Endodermal cell (in vitro differentiated cells): ENCODE measurements at regions not wholly inside any gene's neighbourhood (a gene's known extent, or its start where the extent isn't known, plus 50 kb on each side); places are given as distances from the start of the nearest gene placed in this dataset.

Experiments used
- DNase-seq: peaks from one replicate; pipeline ENCODE4 v3.0.0-alpha.2; 2017
- H3K27ac ChIP-seq: 2 replicates; pipeline ENCODE4 v1.5.1; 2013; ENCODE audit warnings: mild to moderate bottlenecking, low read depth, low read length, moderate library complexity
- H3K27me3 ChIP-seq: 2 replicates; pipeline ENCODE4 v1.6.1; 2013; ENCODE audit warnings: mild to moderate bottlenecking, low read length, moderate library complexity; ENCODE audit not compliant: insufficient read depth, control insufficient read depth, poor library complexity, severe bottlenecking
- H3K36me3 ChIP-seq: 2 replicates; pipeline ENCODE4 v1.7.0; 2013; ENCODE audit warnings: mild to moderate bottlenecking, low read length, moderate library complexity; ENCODE audit not compliant: control insufficient read depth, insufficient read depth
- H3K4me1 ChIP-seq: one replicate; pipeline ENCODE4 v1.7.0; 2013; ENCODE audit warnings: low read length; ENCODE audit not compliant: control insufficient read depth, insufficient read depth
- H3K4me3 ChIP-seq: 2 replicates; pipeline ENCODE4 v1.5.1; 2013; ENCODE audit warnings: mild to moderate bottlenecking, low read length, moderate library complexity
- H3K9ac ChIP-seq: 2 replicates; pipeline ENCODE4 v1.6.1; 2013; ENCODE audit warnings: mild to moderate bottlenecking, low read length, moderate library complexity; ENCODE audit not compliant: poor library complexity, severe bottlenecking; ENCODE audit errors: extremely low read depth
- H3K9me3 ChIP-seq: 2 replicates; pipeline ENCODE4 v1.6.1; 2013; ENCODE audit warnings: mild to moderate bottlenecking, low read length, moderate library complexity; ENCODE audit not compliant: control insufficient read depth
- H3K27ac Mint-ChIP-seq: 2 replicates; pipeline ENCODE4 v1.8.0; 2020; ENCODE audit warnings: mixed read lengths
- H3K27me3 Mint-ChIP-seq: 2 replicates; pipeline ENCODE4 v1.8.0; 2021; ENCODE audit warnings: mild to moderate bottlenecking, mixed read lengths; ENCODE audit not compliant: insufficient read depth
- H3K36me3 Mint-ChIP-seq: 2 replicates; pipeline ENCODE4 v1.8.0; 2020; ENCODE audit warnings: low read depth, mixed read lengths
- H3K4me1 Mint-ChIP-seq: 2 replicates; pipeline ENCODE4 v1.8.0; 2020; ENCODE audit warnings: mixed read lengths
- H3K4me3 Mint-ChIP-seq: 2 replicates; pipeline ENCODE4 v1.8.0; 2020; ENCODE audit warnings: mild to moderate bottlenecking, moderate library complexity, mixed read lengths
- H3K9me3 Mint-ChIP-seq: 2 replicates; pipeline ENCODE4 v1.8.0; 2020; ENCODE audit warnings: mild to moderate bottlenecking, mixed read lengths
- CTCF ChIP-seq: fragments of 200-600 bp; sonication (generic); conservative IDR thresholded peaks from 2 replicates; pipeline ENCODE4 v1.5.0; 2021; ENCODE audit warnings: antibody characterized with exemption, mild to moderate bottlenecking
- WGBS, 2 experiments: methylation state at CpG; one replicate each; pipeline versions ENCODE4 v1.1.5 to v1.1.7; 2013; ENCODE audit warnings: missing lambda C conversion rate in 2 of 2, mixed read lengths in 1 of 2; ENCODE audit not compliant: insufficient coverage in 1 of 2, insufficient read length in 1 of 2; 5-methylcytosine and 5-hydroxymethylcytosine counted together

GRCh38 chr3:152091725-152092124, 177.0 kb upstream of the MBNL1 start:
- H3K27ac ChIP-seq: no peak overlapping the region
- H3K36me3 Mint-ChIP-seq: no peaks in the 10 kb centered on the region
- H3K9me3 ChIP-seq: no peaks in the 10 kb centered on the region
- H3K9me3 Mint-ChIP-seq: no peaks in the 10 kb centered on the region
- peaks cover 3% of the 10 kb centered on the region for H3K4me1 ChIP-seq
- WGBS, 2 experiments: no CpG with 5 or more reads among the region's 1 CpG
- no peak for TF ChIP-seq CTCF
- no peak overlapping the region for H3K4me3 Mint-ChIP-seq
- H3K27me3 ChIP-seq: no peaks in the 10 kb centered on the region
- H3K36me3 ChIP-seq: no peaks in the 10 kb centered on the region
- no peak for DNase-seq
- peaks cover 3% of the 10 kb centered on the region for H3K27me3 Mint-ChIP-seq
- H3K4me3 ChIP-seq: no peak overlapping the region
- H3K9ac ChIP-seq: no peak overlapping the region
- no peak overlapping the region for H3K27ac Mint-ChIP-seq
- peaks cover 6% of the 10 kb centered on the region for H3K4me1 Mint-ChIP-seq

DNA sequence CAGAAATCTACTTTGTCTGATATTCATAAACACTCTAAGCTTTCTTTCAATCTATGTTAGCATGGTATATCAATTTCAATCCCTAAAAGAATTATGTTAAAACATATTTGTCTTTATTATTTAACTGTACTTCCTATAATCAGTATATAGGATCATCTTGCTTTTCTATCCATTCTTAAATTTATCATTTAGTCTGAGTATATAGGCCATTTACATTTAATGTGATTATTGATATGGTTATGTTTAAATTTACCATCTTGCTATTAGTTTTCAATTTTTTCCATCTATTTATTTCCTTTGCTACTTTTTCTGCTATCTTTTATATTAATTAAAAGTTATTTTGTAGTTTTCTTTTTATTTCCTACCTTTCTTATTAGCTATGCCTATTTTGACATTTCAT, 174.8 kb upstream of the MBNL1 start:
- no peaks in the 10 kb centered on the region for H3K4me1 Mint-ChIP-seq
- H3K27ac Mint-ChIP-seq: no peak overlapping the region
- H3K4me3 Mint-ChIP-seq: no peak overlapping the region
- no peak overlapping the region for H3K9ac ChIP-seq
- no peak overlapping the region for H3K27ac ChIP-seq
- peaks cover 3% of the 10 kb centered on the region for H3K27me3 Mint-ChIP-seq
- no peaks in the 10 kb centered on the region for H3K27me3 ChIP-seq
- H3K36me3 Mint-ChIP-seq: no peaks in the 10 kb centered on the region
- no peaks in the 10 kb centered on the region for H3K36me3 ChIP-seq
- H3K4me1 ChIP-seq: no peaks in the 10 kb centered on the region
- DNase-seq: no peak
- no peak for TF ChIP-seq CTCF
- H3K9me3 ChIP-seq: no peaks in the 10 kb centered on the region
- H3K9me3 Mint-ChIP-seq: no peaks in the 10 kb centered on the region
- no peak overlapping the region for H3K4me3 ChIP-seq

DNA sequence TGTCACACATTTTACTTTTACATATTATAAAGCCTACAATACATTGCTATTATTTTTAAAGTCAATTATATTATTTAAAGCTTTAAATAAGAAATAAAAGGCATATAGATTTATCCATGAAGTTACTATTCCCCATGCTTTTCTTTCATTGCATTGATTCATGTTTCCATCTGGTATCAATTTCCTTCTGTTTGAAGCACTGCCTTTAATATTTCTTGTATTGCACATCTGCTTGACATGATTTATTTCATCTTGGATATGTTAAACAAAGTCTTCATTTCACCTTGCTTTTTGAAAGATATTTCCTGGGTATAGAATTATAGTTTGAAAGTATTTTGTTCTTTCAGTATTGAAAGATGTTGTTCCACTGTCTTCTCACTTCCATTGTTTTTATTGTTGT, 174.3 kb upstream of the MBNL1 start:
- H3K4me3 Mint-ChIP-seq: no peak overlapping the region
- Histone ChIP-seq H3K36me3 (no peaks in the 10 kb centered on the region), H3K27ac (no peak overlapping the region), H3K9ac (no peak overlapping the region), H3K9me3 (no peaks in the 10 kb centered on the region), H3K27me3 (no peaks in the 10 kb centered on the region), H3K4me3 (no peak overlapping the region), H3K4me1 (no peaks in the 10 kb centered on the region)
- H3K36me3 Mint-ChIP-seq: no peaks in the 10 kb centered on the region
- no peak for TF ChIP-seq CTCF
- H3K9me3 Mint-ChIP-seq: no peaks in the 10 kb centered on the region
- no peak overlapping the region for H3K27ac Mint-ChIP-seq
- H3K4me1 Mint-ChIP-seq: no peaks in the 10 kb centered on the region
- no peak for DNase-seq
- peaks cover 3% of the 10 kb centered on the region for H3K27me3 Mint-ChIP-seq
